ENCODE measurements at regions not wholly inside any gene's neighbourhood (a gene's known extent, or its start where the extent isn't known, plus 50 kb on each side); places are given as distances from the start of the nearest gene placed in this dataset.

DNA sequence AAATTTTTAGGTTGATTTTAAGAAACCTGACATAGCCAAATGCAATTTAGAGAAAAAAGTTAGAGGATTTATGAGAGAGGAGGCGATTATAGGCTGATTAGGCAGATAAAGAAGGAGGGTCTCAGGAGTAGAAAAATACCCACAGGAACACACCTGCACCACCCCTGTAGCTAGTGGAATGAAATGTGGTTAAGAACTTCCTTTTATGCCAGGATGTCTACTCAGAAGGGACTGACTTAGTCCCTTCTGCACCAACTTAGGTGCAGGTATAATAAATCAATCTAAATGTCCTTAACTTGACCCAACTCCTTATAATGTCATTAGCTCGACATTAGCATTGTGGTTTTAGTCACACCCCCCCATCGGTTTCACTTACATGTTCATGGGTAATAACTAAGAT, 1274.5 kb upstream of the TMEFF2 start (continued):
- no peak for TF ChIP-seq MAFK (conservative IDR thresholded peaks at IDR 0.05 in 1 of 2, IDR thresholded peaks at IDR 0.05 in 1 of 2; ENCODE audit: low read length in 2 of 2)

DNA sequence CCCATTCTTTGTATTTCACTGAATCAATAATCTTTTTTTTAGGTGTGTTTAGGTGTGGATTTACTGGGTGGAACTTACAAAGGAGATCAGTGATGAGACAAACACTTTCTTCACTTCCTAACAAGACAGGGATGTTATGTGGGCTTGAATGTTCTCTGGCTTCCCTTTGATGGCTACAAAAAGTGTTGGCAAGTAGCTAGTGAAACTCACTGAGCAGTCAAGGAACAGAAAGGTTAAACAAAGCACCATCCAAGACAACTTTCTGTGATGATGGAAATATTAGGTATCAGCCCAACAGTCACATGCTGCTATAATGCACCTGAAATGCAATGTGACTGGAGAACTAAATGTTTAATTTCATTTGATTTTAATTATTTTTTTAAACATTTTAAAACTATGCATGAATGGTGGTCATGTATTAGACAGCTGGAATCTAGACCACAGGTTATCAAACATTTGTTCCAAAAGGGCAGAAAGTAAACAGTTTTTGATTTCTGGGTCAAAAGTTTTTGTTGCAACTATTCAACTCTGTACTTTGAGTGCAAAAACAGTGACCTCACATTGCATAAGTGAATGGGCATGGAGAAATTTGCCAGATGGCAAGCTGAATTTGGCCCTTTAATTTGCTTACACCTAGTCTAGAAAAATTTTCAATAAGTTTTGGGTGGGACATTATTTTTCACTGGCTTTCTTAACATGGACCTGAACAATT, 1272.7 kb upstream of the TMEFF2 start:
- Histone ChIP-seq H3K27me3 (ENCODE audit: control insufficient read depth in 1 of 2, insufficient read depth in 2 of 2, low read length in 2 of 2) (no peaks in the 10 kb centered on the region), H3K4me3 (replicated peaks in 1 of 3; ENCODE audit: insufficient read depth in 1 of 3, low read depth in 2 of 3, low read length in 3 of 3) (no peak overlapping the region), H3K4me2 (ENCODE audit: low read depth, low read length) (no peak overlapping the region), H3K79me2 (ENCODE audit: insufficient read depth, low read length) (no peaks in the 10 kb centered on the region), H3K4me1 (ENCODE audit: insufficient read depth, low read length) (peaks cover 8% of the 10 kb centered on the region), H3K9me3 (ENCODE audit: low read length) (peaks cover under 1% of the 10 kb centered on the region; the same call in 1 of the 2 replicates), H3K9ac (ENCODE audit: insufficient read depth, low read depth, low read length) (no peak overlapping the region), H3K27ac (ENCODE audit: extremely low read length, insufficient read depth, low read length) (no peak overlapping the region), H2AFZ (ENCODE audit: low read length) (no peak overlapping the region), H4K20me1 (ENCODE audit: insufficient read depth, low read length) (no peaks in the 10 kb centered on the region), H3K36me3 (replicated peaks in 1 of 2; ENCODE audit: control insufficient read depth in 1 of 2, insufficient read depth in 2 of 2, low read length in 2 of 2) (no peaks in the 10 kb centered on the region)
- intact Hi-C loops (cut with micrococcal nuclease; ENCODE audit: unreplicated experiment) = loop anchor here (2.0 kb wide), 1 partner anchor 39 kb away; no protein-coding TSS in a partner anchor
- no peak for ATAC-seq
- CTCF ChIA-PET (ENCODE audit: low intra/inter-chr PET ratio, low total read pairs) = no interaction called here
- BruUV-seq (replicated peaks) = no TSS peak
- no peak for FAIRE-seq
- POLR2A ChIA-PET = interaction anchor here (1.1 kb wide), 1 partner anchor 39 kb away, joined by 3 read pairs; no protein-coding TSS in a partner anchor
- in situ Hi-C loops (cut with HindIII; ENCODE audit: extremely low pct_ligation_motif_present, low pct_unique_long_range_greater_than_20kb) = no loop called here
- DNase-seq (ENCODE audit: low spot score) = no peak
- TF ChIP-seq HNF4A (CRISPR knock-in tag; IDR thresholded peaks at IDR 0.05) = peak; percentile 76
- TF ChIP-seq, protein P1, sequence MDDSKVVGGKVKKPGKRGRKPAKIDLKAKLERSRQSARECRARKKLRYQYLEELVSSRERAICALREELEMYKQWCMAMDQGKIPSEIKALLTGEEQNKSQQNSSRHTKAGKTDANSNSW (CRISPR knock-in tag; IDR thresholded peaks at IDR 0.05; ENCODE audit: borderline replicate concordance) = no peak
- TF ChIP-seq RARA (CRISPR knock-in tag; IDR thresholded peaks at IDR 0.05) = peak; percentile 33; the same call in 1 of the 2 replicates
- TF ChIP-seq, protein P2, sequence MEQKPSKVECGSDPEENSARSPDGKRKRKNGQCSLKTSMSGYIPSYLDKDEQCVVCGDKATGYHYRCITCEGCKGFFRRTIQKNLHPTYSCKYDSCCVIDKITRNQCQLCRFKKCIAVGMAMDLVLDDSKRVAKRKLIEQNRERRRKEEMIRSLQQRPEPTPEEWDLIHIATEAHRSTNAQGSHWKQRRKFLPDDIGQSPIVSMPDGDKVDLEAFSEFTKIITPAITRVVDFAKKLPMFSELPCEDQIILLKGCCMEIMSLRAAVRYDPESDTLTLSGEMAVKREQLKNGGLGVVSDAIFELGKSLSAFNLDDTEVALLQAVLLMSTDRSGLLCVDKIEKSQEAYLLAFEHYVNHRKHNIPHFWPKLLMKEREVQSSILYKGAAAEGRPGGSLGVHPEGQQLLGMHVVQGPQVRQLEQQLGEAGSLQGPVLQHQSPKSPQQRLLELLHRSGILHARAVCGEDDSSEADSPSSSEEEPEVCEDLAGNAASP (CRISPR knock-in tag; IDR thresholded peaks at IDR 0.05; ENCODE audit: borderline replicate concordance) = no peak
- TF ChIP-seq NR2F1 (CRISPR knock-in tag; IDR thresholded peaks at IDR 0.05) = peak in 1 of 2 experiments; percentile 21; a peak in 1 of 4 replicates
- peak; percentile 38; the same call in 1 of the 2 replicates for TF ChIP-seq ZMYM4 (CRISPR knock-in tag; IDR thresholded peaks at IDR 0.05)
- TF ChIP-seq EP300 (IDR thresholded peaks at IDR 0.05; ENCODE audit: low read depth in 2 of 2, low read length in 2 of 2) = peak in 1 of 2 experiments; percentile 27; a peak in 1 of 4 replicates
- no peak for TF ChIP-seq EP300 (CRISPR knock-in tag; IDR thresholded peaks at IDR 0.05; ENCODE audit: borderline replicate concordance)
- TF ChIP-seq, protein P3, sequence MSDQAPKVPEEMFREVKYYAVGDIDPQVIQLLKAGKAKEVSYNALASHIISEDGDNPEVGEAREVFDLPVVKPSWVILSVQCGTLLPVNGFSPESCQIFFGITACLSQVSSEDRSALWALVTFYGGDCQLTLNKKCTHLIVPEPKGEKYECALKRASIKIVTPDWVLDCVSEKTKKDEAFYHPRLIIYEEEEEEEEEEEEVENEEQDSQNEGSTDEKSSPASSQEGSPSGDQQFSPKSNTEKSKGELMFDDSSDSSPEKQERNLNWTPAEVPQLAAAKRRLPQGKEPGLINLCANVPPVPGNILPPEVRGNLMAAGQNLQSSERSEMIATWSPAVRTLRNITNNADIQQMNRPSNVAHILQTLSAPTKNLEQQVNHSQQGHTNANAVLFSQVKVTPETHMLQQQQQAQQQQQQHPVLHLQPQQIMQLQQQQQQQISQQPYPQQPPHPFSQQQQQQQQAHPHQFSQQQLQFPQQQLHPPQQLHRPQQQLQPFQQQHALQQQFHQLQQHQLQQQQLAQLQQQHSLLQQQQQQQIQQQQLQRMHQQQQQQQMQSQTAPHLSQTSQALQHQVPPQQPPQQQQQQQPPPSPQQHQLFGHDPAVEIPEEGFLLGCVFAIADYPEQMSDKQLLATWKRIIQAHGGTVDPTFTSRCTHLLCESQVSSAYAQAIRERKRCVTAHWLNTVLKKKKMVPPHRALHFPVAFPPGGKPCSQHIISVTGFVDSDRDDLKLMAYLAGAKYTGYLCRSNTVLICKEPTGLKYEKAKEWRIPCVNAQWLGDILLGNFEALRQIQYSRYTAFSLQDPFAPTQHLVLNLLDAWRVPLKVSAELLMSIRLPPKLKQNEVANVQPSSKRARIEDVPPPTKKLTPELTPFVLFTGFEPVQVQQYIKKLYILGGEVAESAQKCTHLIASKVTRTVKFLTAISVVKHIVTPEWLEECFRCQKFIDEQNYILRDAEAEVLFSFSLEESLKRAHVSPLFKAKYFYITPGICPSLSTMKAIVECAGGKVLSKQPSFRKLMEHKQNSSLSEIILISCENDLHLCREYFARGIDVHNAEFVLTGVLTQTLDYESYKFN (CRISPR knock-in tag; conservative IDR thresholded peaks at IDR 0.05) = 0 out of 2 replicates have a peak, but pooled peaks have one; percentile 25
- TF ChIP-seq, protein P4, sequence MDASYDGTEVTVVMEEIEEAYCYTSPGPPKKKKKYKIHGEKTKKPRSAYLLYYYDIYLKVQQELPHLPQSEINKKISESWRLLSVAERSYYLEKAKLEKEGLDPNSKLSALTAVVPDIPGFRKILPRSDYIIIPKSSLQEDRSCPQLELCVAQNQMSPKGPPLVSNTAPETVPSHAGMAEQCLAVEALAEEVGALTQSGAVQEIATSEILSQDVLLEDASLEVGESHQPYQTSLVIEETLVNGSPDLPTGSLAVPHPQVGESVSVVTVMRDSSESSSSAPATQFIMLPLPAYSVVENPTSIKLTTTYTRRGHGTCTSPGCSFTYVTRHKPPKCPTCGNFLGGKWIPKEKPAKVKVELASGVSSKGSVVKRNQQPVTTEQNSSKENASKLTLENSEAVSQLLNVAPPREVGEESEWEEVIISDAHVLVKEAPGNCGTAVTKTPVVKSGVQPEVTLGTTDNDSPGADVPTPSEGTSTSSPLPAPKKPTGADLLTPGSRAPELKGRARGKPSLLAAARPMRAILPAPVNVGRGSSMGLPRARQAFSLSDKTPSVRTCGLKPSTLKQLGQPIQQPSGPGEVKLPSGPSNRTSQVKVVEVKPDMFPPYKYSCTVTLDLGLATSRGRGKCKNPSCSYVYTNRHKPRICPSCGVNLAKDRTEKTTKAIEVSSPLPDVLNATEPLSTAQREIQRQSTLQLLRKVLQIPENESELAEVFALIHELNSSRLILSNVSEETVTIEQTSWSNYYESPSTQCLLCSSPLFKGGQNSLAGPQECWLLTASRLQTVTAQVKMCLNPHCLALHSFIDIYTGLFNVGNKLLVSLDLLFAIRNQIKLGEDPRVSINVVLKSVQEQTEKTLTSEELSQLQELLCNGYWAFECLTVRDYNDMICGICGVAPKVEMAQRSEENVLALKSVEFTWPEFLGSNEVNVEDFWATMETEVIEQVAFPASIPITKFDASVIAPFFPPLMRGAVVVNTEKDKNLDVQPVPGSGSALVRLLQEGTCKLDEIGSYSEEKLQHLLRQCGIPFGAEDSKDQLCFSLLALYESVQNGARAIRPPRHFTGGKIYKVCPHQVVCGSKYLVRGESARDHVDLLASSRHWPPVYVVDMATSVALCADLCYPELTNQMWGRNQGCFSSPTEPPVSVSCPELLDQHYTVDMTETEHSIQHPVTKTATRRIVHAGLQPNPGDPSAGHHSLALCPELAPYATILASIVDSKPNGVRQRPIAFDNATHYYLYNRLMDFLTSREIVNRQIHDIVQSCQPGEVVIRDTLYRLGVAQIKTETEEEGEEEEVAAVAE (CRISPR knock-in tag; IDR thresholded peaks at IDR 0.05; ENCODE audit: borderline replicate concordance) = no peak
- TF ChIP-seq ZNF7 (CRISPR knock-in tag; IDR thresholded peaks at IDR 0.05) = peak; percentile 71
